GM19463 (cell line): ENCODE measurements at regions not wholly inside any gene's neighbourhood (a gene's known extent, or its start where the extent isn't known, plus 50 kb on each side); places are given as distances from the start of the nearest gene placed in this dataset.

ENCODE experiments used
- ATAC-seq: cut with Tn5 transposase; IDR thresholded peaks from one replicate; pipeline ENCODE4 v1.9.1; 2021; ENCODE audit warnings: mild to moderate bottlenecking, moderate library complexity; ENCODE audit not compliant: unreplicated experiment

- peak; percentile 58 for ATAC-seq
Observed at GRCh38 chr2:12270876-12271588, 445.7 kb upstream of the TRIB2 start.

GRCh38 chr2:12271589-12271984 is 445.1 kb upstream of the TRIB2 start:
- ATAC-seq, result no peak

- ATAC-seq, result no peak
Observed at GRCh38 chr2:12273111-12273510, 443.6 kb upstream of the TRIB2 start.

- ATAC-seq, result no peak
Observed at GRCh38 chr2:12274591-12274990, 442.1 kb upstream of the TRIB2 start.

GRCh38 chr2:12277241-12278034 is 439.3 kb upstream of the TRIB2 start:
- no peak for ATAC-seq

- no peak for ATAC-seq
Observed at GRCh38 chr2:12278217-12278750, 438.5 kb upstream of the TRIB2 start.

GRCh38 chr2:12282780-12283695 is 433.7 kb upstream of the TRIB2 start:
- peak; percentile 62 for ATAC-seq

GRCh38 chr2:12284037-12284436 is 432.7 kb upstream of the TRIB2 start:
- ATAC-seq, result no peak

- ATAC-seq, result no peak
Observed at GRCh38 chr2:12284487-12284886, 432.2 kb upstream of the TRIB2 start.

- ATAC-seq, result no peak
Observed at GRCh38 chr2:12286347-12286746, 430.4 kb upstream of the TRIB2 start.

GRCh38 chr2:12287220-12287751 is 429.4 kb upstream of the TRIB2 start:
- no peak for ATAC-seq

GRCh38 chr2:12288048-12288447 is 428.7 kb upstream of the TRIB2 start:
- no peak for ATAC-seq

GRCh38 chr2:12289120-12289802 is 427.5 kb upstream of the TRIB2 start:
- no peak for ATAC-seq

- ATAC-seq, result no peak
Observed at GRCh38 chr2:12291303-12291702, 425.4 kb upstream of the TRIB2 start.

GRCh38 chr2:12293874-12294273 is 422.9 kb upstream of the TRIB2 start:
- peak; percentile 93 for ATAC-seq

GRCh38 chr2:12295856-12296519 is 420.7 kb upstream of the TRIB2 start:
- ATAC-seq, result no peak

GRCh38 chr2:12296915-12297314 is 419.8 kb upstream of the TRIB2 start:
- no peak for ATAC-seq

- no peak for ATAC-seq
Observed at GRCh38 chr2:12298352-12298751, 418.4 kb upstream of the TRIB2 start.

GRCh38 chr2:12299431-12299830 is 417.3 kb upstream of the TRIB2 start:
- no peak for ATAC-seq
